ENCODE measurements at regions not wholly inside any gene's neighbourhood (a gene's known extent, or its start where the extent isn't known, plus 50 kb on each side); places are given as distances from the start of the nearest gene placed in this dataset.

DNA sequence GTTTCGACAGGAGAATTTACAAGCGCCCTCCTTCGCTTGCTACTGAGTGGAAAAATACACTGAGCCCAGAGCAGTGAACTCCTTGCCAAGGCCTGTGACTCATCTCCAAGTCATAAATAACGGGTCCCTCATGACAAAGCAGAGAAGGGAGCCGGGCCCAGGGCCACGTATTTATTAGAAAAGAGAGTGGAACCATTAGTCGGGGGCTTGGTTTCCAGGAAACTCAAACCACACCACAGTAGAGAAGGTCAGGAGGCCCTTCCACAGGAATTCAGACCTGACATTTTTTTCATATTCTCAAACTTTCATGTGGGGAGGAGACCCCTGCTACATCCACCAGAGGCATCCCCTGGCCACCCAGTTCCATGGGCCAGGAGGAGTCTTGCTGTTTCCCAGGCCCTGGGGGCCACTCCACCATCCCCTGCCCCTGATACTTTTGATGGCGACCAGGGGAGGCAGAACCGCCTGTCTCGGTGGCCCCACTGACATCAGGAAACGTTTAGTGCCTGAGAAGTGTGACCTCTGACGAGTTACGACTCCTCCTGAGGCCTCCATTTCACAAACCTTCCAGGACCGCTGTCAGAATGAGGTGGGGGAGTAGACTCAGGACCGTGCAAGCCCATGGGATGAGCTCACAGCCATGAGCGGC lies 289.7 kb downstream of the DYSF start (continued):
- TF ChIP-seq, protein P1, sequence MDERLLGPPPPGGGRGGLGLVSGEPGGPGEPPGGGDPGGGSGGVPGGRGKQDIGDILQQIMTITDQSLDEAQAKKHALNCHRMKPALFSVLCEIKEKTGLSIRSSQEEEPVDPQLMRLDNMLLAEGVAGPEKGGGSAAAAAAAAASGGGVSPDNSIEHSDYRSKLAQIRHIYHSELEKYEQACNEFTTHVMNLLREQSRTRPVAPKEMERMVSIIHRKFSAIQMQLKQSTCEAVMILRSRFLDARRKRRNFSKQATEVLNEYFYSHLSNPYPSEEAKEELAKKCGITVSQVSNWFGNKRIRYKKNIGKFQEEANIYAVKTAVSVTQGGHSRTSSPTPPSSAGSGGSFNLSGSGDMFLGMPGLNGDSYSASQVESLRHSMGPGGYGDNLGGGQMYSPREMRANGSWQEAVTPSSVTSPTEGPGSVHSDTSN (CRISPR knock-in tag; IDR thresholded peaks at IDR 0.05; ENCODE audit: low read depth) = no peak
- TF ChIP-seq, protein P1 (tag; conservative IDR thresholded peaks at IDR 0.05; ENCODE audit: low read depth) = peak; percentile 97
- peak; percentile 29; the same call in 1 of the 2 replicates for TF ChIP-seq RNF2 (IDR thresholded peaks at IDR 0.05)
- peak; percentile 56 for TF ChIP-seq BHLHE40 (IDR thresholded peaks at IDR 0.05; ENCODE audit: low read length)
- TF ChIP-seq FOS (IDR thresholded peaks at IDR 0.05; ENCODE audit: extremely low read depth, insufficient read length) = peak; percentile 76
- TF ChIP-seq, protein P2, sequence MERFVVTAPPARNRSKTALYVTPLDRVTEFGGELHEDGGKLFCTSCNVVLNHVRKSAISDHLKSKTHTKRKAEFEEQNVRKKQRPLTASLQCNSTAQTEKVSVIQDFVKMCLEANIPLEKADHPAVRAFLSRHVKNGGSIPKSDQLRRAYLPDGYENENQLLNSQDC (CRISPR knock-in tag; IDR thresholded peaks at IDR 0.05) = no peak
- no peak for TF ChIP-seq ZNF699 (CRISPR knock-in tag; IDR thresholded peaks at IDR 0.05; ENCODE audit: insufficient replicate concordance)
- TF ChIP-seq, protein P3, sequence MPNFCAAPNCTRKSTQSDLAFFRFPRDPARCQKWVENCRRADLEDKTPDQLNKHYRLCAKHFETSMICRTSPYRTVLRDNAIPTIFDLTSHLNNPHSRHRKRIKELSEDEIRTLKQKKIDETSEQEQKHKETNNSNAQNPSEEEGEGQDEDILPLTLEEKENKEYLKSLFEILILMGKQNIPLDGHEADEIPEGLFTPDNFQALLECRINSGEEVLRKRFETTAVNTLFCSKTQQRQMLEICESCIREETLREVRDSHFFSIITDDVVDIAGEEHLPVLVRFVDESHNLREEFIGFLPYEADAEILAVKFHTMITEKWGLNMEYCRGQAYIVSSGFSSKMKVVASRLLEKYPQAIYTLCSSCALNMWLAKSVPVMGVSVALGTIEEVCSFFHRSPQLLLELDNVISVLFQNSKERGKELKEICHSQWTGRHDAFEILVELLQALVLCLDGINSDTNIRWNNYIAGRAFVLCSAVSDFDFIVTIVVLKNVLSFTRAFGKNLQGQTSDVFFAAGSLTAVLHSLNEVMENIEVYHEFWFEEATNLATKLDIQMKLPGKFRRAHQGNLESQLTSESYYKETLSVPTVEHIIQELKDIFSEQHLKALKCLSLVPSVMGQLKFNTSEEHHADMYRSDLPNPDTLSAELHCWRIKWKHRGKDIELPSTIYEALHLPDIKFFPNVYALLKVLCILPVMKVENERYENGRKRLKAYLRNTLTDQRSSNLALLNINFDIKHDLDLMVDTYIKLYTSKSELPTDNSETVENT (CRISPR knock-in tag; IDR thresholded peaks at IDR 0.05) = 0 out of 2 replicates have a peak, but pooled peaks have one; percentile 28
- TF ChIP-seq NRF1 (conservative IDR thresholded peaks at IDR 0.05 in 1 of 2, IDR thresholded peaks at IDR 0.05 in 1 of 2) = no peak
- TF ChIP-seq MED1 (CRISPR knock-in tag; IDR thresholded peaks at IDR 0.05; ENCODE audit: borderline replicate concordance) = no peak
- peak; percentile 98 for TF ChIP-seq FOSL1 (tag; conservative IDR thresholded peaks at IDR 0.05)
- TF ChIP-seq, protein P4, sequence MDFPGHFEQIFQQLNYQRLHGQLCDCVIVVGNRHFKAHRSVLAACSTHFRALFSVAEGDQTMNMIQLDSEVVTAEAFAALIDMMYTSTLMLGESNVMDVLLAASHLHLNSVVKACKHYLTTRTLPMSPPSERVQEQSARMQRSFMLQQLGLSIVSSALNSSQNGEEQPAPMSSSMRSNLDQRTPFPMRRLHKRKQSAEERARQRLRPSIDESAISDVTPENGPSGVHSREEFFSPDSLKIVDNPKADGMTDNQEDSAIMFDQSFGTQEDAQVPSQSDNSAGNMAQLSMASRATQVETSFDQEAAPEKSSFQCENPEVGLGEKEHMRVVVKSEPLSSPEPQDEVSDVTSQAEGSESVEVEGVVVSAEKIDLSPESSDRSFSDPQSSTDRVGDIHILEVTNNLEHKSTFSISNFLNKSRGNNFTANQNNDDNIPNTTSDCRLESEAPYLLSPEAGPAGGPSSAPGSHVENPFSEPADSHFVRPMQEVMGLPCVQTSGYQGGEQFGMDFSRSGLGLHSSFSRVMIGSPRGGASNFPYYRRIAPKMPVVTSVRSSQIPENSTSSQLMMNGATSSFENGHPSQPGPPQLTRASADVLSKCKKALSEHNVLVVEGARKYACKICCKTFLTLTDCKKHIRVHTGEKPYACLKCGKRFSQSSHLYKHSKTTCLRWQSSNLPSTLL (IDR thresholded peaks at IDR 0.05) = no peak
- TF ChIP-seq, protein P5, sequence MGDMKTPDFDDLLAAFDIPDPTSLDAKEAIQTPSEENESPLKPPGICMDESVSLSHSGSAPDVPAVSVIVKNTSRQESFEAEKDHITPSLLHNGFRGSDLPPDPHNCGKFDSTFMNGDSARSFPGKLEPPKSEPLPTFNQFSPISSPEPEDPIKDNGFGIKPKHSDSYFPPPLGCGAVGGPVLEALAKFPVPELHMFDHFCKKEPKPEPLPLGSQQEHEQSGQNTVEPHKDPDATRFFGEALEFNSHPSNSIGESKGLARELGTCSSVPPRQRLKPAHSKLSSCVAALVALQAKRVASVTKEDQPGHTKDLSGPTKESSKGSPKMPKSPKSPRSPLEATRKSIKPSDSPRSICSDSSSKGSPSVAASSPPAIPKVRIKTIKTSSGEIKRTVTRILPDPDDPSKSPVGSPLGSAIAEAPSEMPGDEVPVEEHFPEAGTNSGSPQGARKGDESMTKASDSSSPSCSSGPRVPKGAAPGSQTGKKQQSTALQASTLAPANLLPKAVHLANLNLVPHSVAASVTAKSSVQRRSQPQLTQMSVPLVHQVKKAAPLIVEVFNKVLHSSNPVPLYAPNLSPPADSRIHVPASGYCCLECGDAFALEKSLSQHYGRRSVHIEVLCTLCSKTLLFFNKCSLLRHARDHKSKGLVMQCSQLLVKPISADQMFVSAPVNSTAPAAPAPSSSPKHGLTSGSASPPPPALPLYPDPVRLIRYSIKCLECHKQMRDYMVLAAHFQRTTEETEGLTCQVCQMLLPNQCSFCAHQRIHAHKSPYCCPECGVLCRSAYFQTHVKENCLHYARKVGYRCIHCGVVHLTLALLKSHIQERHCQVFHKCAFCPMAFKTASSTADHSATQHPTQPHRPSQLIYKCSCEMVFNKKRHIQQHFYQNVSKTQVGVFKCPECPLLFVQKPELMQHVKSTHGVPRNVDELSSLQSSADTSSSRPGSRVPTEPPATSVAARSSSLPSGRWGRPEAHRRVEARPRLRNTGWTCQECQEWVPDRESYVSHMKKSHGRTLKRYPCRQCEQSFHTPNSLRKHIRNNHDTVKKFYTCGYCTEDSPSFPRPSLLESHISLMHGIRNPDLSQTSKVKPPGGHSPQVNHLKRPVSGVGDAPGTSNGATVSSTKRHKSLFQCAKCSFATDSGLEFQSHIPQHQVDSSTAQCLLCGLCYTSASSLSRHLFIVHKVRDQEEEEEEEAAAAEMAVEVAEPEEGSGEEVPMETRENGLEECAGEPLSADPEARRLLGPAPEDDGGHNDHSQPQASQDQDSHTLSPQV (IDR thresholded peaks at IDR 0.05) = peak; percentile 70
- TF ChIP-seq ZFP36 (IDR thresholded peaks at IDR 0.05; ENCODE audit: low read depth, low read length, partially characterized antibody) = no peak
- TF ChIP-seq KAT2B (IDR thresholded peaks at IDR 0.05; ENCODE audit: low read depth, low read length) = no peak
- peak; percentile 81 for TF ChIP-seq DPF2 (IDR thresholded peaks at IDR 0.05)
- TF ChIP-seq FOXK1 (CRISPR knock-in tag; IDR thresholded peaks at IDR 0.05; ENCODE audit: borderline replicate concordance) = no peak

All from K562 (cell line).